ENCODE measurements at regions not wholly inside any gene's neighbourhood (a gene's known extent, or its start where the extent isn't known, plus 50 kb on each side); places are given as distances from the start of the nearest gene placed in this dataset.
"Not testable (repeated sequence)": the region's sequence is repeated elsewhere in the genome, so short reads cannot be mapped to it uniquely, and the experiment has no call there.

DNA sequence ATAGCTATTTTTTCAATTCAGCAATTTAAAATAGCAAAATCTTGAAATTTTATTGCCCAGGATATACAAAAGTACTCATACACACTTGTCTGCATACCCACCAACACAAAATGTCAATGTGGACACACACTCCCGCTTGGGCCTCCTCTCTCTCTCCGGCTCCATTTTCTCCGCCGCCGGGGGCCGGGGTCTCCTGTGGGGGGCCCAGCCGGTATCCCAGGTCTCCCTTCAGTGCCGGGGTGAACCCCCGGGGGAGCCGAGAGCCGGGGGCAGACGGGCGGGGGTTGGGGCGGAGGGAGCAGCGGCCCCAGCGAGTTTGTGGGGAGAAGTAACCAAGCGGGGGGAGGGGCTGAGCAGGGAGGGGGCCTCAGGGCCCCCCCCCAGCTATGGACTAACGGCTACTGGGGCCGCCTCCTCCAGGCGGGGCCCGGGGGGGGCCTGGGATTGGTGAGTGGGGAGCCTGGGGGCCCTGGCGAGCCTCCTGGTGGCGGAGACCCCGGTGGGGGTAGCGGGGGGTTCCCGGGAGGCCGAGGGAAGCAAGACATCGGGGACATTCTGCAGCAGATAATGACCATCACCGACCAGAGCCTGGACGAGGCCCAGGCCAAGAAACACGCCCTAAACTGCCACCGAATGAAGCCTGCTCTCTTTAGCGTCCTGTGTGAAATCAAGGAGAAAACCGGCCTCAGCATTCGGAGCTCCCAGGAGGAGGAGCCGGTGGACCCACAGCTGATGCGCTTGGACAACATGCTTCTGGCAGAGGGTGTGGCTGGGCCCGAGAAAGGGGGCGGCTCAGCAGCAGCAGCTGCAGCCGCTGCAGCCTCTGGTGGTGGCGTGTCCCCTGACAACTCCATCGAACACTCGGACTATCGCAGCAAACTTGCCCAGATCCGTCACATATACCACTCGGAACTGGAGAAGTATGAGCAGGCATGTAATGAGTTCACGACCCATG is 56.6 kb downstream of the CHST2 start:
- not testable (repeated sequence) for DNase-seq (ENCODE audit: low read depth)

DNA sequence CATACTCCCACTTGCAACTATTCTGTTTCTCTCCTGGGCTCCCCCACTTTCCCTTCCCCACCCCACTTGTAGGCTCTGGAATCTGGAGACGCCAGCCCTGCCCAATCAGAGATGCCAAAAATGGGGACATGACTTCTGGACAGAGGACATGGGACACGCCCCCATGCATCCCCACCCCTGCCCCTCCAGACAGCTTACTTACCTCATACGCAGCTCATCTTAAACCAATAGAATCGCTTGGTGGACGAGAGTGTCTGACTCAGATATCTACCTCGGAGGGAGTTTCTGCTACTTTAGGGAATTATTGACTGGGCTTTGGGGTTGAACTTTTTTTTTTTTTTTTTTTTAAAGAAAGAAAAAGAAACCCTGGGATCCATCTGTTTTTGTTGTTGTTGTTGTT is 58.4 kb downstream of the CHST2 start:
- not testable (repeated sequence) for DNase-seq (ENCODE audit: low read depth)

DNA sequence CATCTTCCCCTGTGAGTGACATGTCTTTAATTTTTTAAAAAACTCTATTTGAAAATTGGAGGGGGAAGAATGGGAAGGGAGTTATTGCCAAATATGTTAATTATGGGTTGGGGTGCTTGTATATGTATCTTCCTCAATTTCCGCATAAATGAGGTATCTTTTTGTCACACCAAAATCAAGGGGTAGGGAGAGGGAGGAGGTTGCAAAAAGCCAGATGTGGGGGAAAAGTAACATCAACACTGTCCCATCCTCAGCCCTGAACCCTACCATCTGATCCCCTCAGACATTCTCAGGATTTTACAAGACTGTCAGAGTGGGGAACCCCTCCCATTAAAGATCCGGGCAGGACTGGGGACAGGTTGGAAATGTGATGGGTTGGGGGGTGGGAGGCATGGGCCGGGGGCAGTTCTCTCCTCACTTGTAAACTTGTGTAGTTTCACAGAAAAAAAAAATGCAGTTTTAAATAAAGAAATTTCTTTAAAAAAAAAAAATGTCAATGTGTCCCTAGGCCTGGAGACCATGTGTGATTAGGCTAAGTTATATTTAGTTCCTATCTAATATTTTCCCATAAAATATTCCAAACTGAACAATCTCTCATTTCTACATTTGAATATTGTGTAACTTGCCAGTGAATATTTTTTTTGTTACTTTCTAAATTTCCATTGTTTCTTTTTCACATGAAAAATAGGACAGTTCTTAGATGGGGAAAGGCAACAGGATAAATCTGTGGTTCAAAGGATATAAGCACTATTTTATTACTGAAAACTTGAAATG is 59.4 kb downstream of the CHST2 start:
- DNase-seq (ENCODE audit: low read depth) = not testable (repeated sequence)

DNA sequence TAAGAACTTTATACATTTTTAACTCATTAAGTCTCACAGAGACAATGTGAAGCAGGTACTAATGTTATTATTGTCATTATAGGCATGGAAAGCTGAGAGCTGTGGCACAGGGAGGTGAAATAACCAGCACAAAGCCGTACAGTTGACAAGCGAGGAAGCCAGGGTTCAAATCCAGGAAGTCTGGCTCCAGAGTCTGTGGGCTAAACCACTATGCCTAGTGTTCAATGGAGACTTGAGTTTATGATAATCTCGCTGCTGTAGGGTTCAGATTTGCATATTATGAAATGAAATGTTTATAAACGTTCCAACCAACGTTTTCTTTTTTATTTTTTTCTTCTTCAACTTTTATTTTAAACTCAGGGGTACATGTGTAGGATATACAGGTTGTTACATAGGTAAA is 60.0 kb downstream of the CHST2 start:
- no peak for DNase-seq (ENCODE audit: low read depth)

DNA sequence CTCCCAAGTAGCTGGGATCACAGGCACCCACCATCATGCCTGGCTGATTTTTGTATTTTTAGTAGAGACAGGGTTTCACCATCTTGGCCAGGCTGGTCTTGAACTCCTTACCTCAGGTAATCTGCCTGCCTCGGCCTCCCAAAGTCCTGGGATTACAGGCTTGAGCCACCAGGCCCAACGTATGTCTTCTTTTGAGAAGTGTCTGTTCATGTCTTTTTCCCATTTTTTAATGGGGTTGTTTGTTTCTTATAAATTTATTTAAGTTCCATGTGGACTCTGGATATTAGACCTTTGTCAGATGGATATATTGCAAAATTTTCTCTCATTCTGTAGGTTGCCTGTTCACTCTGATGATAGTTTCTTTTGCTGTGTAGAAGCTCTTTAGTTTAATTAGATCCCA is 61.3 kb downstream of the CHST2 start:
- not testable (repeated sequence) for DNase-seq (ENCODE audit: low read depth)

DNA sequence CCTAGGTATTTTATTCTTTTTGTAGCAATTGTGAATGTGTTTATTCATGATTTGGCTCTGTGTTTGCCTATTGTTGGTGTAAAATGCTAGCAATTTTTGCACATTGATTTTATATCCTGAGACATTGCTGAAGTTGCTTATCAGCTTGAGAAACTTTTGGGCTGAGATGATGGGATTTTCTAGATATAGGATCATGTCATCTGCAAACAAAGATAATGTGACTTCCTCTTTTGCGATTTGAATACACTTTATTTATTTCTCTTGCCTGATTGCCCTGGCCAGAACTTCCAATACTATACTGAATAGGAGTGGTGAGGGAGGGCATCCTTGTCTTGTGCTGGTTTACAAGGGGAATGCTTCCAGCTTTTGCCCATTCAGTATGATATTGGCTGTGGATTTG is 62.4 kb downstream of the CHST2 start:
- DNase-seq (ENCODE audit: low read depth) = not testable (repeated sequence)

DNA sequence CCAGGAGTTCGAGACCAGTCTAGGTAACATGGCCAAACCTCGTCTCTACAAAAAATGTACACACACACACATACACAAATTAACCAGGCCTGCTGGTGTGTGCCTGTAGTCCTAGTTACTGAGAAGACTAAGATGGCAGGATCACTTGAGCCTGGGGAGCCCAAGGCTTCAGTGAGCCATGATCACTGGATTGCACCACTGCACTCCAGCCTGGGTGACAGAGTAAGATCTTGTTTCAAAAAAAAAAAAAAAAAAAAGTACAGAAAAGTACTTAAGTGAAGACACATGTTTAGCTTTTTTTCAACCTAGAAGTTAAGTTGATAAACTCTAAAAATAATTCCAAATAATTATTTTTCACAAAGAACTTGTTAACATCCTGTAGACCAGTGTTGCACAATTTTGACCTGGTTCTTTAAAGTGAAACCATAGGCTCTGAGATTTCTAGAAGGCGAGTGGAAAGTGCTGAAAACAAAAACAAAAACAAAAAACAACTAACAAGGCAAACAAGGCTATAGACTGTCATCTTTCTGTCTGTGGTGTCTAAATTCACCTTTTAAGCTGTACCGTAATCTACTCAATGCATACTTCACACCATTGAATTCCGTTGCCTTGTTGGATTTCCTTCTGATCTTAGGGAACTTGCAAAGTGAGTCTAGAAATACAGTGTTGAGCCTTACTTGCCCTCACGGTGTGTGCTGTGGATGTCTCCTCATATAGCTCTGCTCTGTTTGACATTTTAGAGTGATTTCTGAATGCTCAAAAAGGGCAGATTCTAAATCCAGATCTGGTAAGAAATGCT is 63.5 kb downstream of the CHST2 start:
- no peak for DNase-seq (ENCODE audit: low read depth)

DNA sequence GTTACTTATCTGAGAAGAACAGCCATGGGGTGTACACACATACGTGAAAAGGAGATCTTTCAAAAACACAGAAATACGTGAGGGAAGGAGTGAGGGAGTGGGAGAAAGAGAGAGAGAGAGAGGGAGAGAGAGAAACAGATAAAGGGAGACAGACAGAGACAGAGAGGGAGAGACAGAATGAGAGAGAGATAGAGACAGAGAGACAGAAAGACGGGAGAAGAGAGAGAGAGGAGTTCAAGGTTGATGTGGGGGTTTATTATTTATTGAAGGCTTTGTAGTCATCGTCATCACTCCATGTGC is 64.0 kb downstream of the CHST2 start:
- DNase-seq (ENCODE audit: low read depth) = no peak

DNA sequence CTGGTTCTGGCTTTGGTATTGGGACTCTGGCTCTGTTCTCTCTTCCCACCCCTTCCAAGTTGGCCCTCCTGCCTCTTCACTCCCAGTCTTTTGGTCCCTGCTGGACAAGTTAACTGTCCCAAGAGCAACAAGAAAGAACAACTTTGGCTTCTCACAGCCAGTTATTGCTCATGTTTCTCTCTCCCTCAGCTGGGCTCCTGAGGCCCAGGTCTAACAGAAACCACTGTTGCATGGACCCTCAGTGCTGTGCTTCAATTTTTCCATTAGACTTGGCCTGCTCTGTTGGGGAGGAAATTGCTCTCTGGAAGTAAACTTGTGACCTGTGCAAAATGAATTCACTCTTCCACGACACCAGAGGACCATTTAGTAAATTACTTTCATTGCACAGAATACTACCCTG is 64.5 kb downstream of the CHST2 start:
- no peak for DNase-seq (ENCODE audit: low read depth)

DNA sequence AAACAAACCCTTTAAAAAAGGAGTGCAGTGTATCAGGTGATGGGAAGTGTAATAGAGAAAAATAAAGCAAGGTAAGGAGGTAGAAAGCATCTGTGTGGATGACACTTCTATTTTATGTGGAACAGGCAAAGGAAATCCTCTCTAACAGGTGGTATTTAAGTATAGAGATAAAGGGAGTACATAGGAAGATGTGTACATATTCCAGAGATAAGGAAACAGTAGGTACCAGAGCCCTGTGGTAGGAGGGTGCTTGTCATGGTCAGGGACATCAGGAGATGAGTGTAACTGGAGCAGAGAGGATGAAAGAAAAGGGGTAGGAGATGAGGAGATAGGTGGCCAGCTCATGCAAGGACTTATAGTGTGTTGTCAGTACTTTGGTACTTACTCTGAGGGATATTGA is 65.8 kb downstream of the CHST2 start:
- DNase-seq (ENCODE audit: low read depth) = no peak

DNA sequence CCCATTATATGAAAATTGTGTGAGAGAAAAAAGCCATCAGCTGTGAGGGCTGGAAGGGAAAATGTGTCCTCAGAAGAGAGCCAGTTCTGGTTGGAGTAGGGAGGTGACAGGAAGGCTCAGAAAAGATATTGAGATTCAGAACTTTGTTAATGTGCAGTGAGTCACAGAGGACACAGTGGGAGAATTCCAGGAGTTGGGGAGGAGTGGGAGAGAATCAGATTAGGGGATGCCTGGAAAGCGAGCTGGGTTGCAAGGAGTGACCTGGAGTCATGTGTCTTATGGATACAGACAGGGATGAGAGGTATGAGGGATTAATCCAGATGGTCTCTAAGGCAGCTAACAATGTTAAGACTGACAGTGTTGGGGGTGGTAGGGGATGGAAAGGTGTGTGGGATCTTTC is 67.5 kb downstream of the CHST2 start:
- DNase-seq (ENCODE audit: low read depth) = no peak

DNA sequence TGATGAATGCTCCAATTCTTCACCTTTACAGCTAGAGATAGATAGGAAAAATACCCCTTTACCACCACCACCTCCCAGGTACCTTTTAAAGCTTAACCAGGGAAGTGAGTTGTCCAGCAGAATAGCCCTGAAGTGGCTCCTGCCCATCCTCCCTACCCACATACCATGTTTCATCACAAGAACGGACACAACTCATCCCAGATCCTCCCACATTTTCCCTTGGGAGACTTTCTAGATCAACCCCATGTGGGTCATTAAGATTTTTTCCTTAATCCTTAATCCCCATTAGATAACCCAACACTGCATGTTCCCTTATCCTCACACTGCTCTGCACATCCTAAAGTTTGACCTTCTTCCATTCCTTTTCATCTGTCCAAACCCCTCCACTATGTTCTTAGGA is 69.3 kb downstream of the CHST2 start:
- no peak for DNase-seq (ENCODE audit: low read depth)

DNA sequence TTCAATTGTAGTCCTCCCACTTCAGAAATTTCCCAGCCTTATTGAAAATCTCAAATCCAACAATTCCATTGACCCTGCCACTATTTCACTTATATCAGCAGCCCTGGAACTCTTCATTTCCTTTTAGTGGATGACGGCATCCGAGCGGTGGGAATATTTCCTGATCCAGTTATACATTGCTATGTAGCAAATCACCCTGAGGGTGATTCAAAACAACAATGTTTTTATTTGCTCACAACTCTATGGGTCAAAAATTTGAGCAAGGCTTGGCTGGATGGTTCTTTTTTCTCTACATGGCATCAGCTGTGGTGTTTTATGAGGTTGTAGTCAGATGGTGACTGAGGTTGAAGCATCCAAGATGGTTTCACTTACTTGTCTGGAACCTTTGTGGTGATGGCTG is 70.5 kb downstream of the CHST2 start:
- DNase-seq (ENCODE audit: low read depth) = no peak

DNA sequence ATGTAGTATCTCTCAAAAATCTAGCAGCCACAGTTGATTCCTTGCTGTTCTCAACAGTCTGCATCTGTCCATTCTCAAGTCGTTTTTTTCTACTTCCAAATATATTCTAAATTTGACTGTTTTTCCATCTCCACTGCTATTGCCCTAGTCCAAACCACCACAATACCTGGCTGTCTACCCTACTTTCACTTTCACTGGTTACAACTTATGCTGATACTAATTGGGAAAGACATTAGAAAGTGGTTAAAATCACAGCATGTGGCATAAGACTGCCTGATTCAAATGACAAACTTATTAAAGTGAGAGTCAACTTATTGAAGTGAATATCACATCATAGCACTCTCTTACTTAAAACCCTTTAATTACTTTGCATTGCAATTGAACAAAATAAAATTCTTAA is 72.6 kb downstream of the CHST2 start:
- DNase-seq (ENCODE audit: low read depth) = no peak

DNA sequence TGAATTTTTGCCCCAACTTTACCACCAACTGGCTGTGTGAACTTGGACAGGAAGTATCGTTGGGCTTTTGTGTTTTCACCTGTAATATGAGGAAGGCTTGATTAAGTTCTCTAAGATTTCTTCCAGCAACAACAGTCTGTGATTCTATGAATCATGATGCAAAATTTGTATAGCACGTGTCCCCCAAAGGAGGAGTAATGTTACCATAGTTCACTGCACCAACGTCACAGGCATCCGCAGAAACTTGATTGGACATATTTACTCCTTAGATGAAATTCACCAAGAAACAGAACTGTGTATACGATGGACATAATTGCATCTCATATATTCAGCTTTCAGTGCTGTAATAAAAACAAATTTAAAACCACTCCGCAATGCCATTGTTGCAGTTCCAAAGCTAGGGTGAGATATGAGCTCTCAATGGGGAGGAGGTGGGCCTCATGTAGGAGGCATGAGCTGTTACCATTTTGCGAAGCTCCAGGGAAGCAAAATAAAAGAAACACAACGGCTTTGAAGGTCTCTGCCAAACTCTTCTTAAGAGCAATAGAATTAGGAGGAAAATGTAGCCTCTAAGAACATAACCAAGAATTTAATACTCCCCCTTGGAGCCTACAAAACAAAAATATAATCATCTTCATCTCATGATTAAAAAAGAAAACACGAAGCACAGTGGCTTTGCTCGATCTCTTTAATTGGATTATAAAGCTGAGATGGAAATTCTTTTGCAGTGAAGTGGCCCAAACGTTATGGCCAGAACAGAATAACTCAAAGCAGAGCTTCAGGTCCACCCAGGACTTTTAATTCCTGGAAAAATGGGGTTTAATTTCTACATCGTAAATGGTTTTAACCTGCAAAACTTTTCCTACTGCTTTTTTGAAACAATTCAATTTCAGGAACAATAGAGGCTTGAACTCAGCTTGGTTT is 80.7 kb downstream of the CHST2 start:
- peak; percentile 28 for DNase-seq (ENCODE audit: low read depth)

DNA sequence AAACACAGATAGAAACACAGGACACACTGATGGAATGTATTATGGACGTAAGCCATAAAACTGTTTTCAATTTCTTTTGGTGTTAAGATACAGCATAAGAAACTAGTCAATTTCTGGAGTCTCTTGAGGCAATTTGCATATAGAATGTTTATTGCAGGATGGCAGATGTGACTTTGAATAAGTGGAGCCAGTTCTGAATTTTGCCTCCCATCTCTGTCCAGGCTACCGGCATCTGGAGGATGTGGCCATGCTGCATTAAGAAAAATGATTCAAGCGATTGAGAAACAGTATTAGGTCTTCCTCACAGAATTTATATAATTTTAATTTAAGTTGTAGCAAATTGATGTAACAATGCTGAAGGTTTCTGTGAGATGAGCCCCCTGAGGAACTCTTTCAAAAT is 81.5 kb downstream of the CHST2 start:
- DNase-seq (ENCODE audit: low read depth) = no peak

DNA sequence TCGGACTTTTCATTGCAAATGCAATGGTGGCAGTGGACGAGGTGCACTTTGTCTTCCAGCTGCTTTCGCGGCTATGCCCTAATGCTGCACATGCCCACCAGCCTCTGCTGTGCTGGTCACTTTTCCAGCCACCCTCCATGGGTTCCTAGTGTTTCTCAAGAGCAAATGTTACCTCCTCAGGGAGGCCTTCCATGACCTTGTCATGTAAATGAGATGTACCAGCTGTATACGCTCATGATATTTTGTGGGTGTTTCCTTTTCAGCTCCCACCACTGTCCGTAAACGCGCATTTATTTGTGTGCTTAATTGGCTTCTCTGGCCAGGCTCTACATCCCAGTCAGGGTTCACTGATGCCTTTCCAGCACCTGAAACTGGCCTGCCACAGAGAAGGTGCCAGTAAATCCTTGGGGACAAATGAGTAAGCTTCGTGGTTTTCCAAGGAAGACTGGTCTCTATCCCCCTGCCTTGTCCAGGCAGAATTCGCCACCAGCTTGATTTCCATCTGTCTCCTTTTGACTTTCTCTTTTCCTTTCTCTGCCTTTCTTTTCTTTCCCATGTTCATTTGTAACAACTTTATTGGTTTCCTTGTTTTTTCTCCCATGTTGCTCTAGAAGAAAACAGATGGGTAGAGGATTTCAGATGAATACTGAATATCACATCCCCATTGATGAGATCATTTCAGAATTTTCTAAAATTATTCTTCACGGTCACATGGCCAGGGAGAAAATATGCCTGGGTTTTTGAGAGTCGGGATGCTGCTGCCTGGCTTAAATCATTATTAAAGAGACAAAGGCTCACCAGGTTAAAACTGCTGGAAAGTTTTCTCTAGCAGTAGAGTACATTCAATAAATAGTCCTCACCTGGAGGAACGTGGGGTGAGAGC is 82.5 kb downstream of the CHST2 start:
- no peak for DNase-seq (ENCODE audit: low read depth)

DNA sequence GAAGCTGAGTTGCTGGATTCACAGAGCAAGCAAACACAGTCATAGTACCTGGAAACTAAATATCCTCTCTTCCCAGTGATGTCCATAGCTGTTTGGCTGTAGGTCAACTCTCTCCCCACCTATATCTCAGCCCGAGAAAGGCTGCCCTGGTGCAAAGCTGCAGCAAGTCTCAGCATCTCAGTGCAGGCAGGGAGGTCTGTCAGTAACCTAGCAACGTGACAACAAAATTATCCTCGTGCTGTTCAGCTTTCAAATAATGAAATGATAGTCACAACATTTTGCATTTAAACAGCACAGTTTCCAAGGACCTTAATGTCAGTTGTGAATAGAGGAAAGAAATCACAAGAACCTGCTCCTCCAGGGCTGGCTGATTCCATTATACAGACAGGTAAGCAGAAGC is 83.6 kb downstream of the CHST2 start:
- no peak for DNase-seq (ENCODE audit: low read depth)

DNA sequence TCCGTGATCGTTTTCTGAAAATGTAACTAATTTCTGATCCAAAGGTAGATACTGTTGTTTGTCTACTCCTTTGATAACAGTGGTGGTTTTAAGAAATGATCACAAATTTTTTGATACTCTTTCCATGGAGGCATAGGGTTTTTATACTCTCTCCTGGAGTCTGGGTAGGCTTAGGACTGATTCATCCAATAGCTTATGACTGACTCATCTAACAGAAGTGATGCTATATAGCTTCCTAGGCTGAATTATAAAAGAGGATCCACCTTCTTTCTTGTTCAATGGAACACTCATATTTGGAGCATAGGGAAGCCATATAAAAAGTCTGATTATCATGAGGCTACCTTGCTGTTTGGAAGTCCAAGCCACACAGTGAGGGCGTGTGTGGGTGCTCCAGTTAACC is 84.3 kb downstream of the CHST2 start:
- peak; percentile 83 for DNase-seq (ENCODE audit: low read depth)

DNA sequence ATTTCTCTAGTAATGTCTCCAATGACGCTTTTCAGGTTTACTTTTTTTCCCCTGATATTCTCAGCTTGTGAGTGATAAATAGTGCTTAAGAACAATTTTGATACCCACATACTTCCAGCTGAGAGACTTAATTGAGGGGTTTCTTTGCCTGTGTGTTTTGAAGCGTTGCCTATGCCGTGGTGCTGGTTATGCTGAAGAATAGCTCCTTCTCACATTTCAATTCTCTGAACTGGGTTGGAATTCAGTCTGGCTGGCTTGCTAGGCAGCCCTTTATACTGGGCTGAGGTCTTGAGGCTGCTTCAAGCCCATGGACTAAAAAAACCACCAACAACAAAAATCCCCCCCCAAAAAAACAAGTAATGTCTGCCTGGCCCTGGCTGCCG is 87.4 kb downstream of the CHST2 start:
- DNase-seq (ENCODE audit: low read depth) = no peak

Measured in ELR (cell line).